ENCODE measurements at regions not wholly inside any gene's neighbourhood (a gene's known extent, or its start where the extent isn't known, plus 50 kb on each side); places are given as distances from the start of the nearest gene placed in this dataset.

GRCh38 chr2:2569306-2569705, 238.2 kb upstream of the MYT1L start:
- DNase-seq (ENCODE audit: low spot score) = no peak

GRCh38 chr2:2568411-2568810, 237.3 kb upstream of the MYT1L start:
- no peak for DNase-seq (ENCODE audit: low spot score)

- DNase-seq (ENCODE audit: low spot score) = no peak
Observed at GRCh38 chr2:2567776-2568175, 236.7 kb upstream of the MYT1L start.

GRCh38 chr2:2566396-2567323, 235.6 kb upstream of the MYT1L start:
- no peak for DNase-seq (ENCODE audit: low spot score)

- DNase-seq (ENCODE audit: low spot score) = no peak
Observed at GRCh38 chr2:2565671-2566070, 234.6 kb upstream of the MYT1L start.

- DNase-seq (ENCODE audit: low spot score) = peak; percentile 32
Observed at GRCh38 chr2:2564300-2565078, 233.4 kb upstream of the MYT1L start.

- DNase-seq (ENCODE audit: low spot score) = no peak
Observed at GRCh38 chr2:2563309-2563860, 232.3 kb upstream of the MYT1L start.

- no peak for DNase-seq (ENCODE audit: low spot score)
Observed at GRCh38 chr2:2562867-2563266, 231.8 kb upstream of the MYT1L start.

- no peak for DNase-seq (ENCODE audit: low spot score)
Observed at GRCh38 chr2:2561346-2562095, 230.4 kb upstream of the MYT1L start.

- DNase-seq (ENCODE audit: low spot score) = no peak
Observed at GRCh38 chr2:2560374-2561015, 229.4 kb upstream of the MYT1L start.

- no peak for DNase-seq (ENCODE audit: low spot score)
Observed at GRCh38 chr2:2558476-2558875, 227.4 kb upstream of the MYT1L start.

- DNase-seq (ENCODE audit: low spot score) = no peak
Observed at GRCh38 chr2:2557475-2557874, 226.4 kb upstream of the MYT1L start.

GRCh38 chr2:2550856-2551255, 219.8 kb upstream of the MYT1L start:
- no peak for DNase-seq (ENCODE audit: low spot score)

- no peak for DNase-seq (ENCODE audit: low spot score)
Observed at GRCh38 chr2:2547911-2548310, 216.8 kb upstream of the MYT1L start.

GRCh38 chr2:2547451-2547850, 216.4 kb upstream of the MYT1L start:
- DNase-seq (ENCODE audit: low spot score) = peak; percentile 70

GRCh38 chr2:2546046-2546445, 215.0 kb upstream of the MYT1L start:
- no peak for DNase-seq (ENCODE audit: low spot score)

- peak; percentile 31 for DNase-seq (ENCODE audit: low spot score)
Observed at GRCh38 chr2:2542966-2543611, 212.0 kb upstream of the MYT1L start.

GRCh38 chr2:2542316-2542715, 211.2 kb upstream of the MYT1L start:
- DNase-seq (ENCODE audit: low spot score) = no peak

GRCh38 chr2:2540406-2540805, 209.3 kb upstream of the MYT1L start:
- no peak for DNase-seq (ENCODE audit: low spot score)

GRCh38 chr2:2536416-2537056, 205.5 kb upstream of the MYT1L start:
- DNase-seq (ENCODE audit: low spot score) = no peak

- no peak for DNase-seq (ENCODE audit: low spot score)
Observed at GRCh38 chr2:2530334-2530733, 199.3 kb upstream of the MYT1L start.
